SU-DHL-6 (cell line): ENCODE measurements at regions not wholly inside any gene's neighbourhood (a gene's known extent, or its start where the extent isn't known, plus 50 kb on each side); places are given as distances from the start of the nearest gene placed in this dataset.

Experiments used
- H2AFZ ChIP-seq: fragments of 200-600 bp; sonication (generic); 2 replicates; pipeline ENCODE4 v1.6.1; 2014; ENCODE audit warnings: low read depth, mild to moderate bottlenecking, moderate library complexity, mixed read lengths, antibody characterized with exemption, low read length; ENCODE audit not compliant: severe bottlenecking
- H3F3A ChIP-seq: fragments of 200-600 bp; shearing (Covaris generic); 2 replicates; pipeline ENCODE4 v1.6.0; 2016; ENCODE audit warnings: antibody characterized with exemption, mild to moderate bottlenecking; ENCODE audit not compliant: insufficient read depth
- H3K27ac ChIP-seq: fragments of 200-600 bp; sonication (generic); 2 replicates; pipeline ENCODE4 v1.5.1; 2016; ENCODE audit warnings: low read depth, mild to moderate bottlenecking, low read length, moderate library complexity, mixed read lengths
- H3K27me3 ChIP-seq: fragments of 200-600 bp; sonication (generic), shearing (Covaris generic); 2 replicates; pipeline ENCODE4 v1.6.0; 2014; ENCODE audit warnings: mild to moderate bottlenecking, low read length
- H3K36me3 ChIP-seq: fragments of 200-600 bp; sonication (generic); 2 replicates; pipeline ENCODE4 v1.6.1; 2014; ENCODE audit warnings: mild to moderate bottlenecking, low read length, mixed read lengths
- H3K4me2 ChIP-seq: fragments of 300-600, 200-600 bp; shearing (Covaris generic), sonication (generic); 2 replicates; pipeline ENCODE4 v1.6.0; 2014; ENCODE audit warnings: low read length, low read depth, mild to moderate bottlenecking; ENCODE audit not compliant: poor library complexity, severe bottlenecking
- H3K4me3 ChIP-seq: fragments of 200-600 bp; sonication (generic); 2 replicates; pipeline ENCODE4 v1.5.1; 2014; ENCODE audit warnings: antibody characterized with exemption, low read length, mild to moderate bottlenecking, mixed read lengths; ENCODE audit not compliant: insufficient read depth, poor library complexity, severe bottlenecking
- H3K79me2 ChIP-seq: fragments of 200-600 bp; sonication (generic); 2 replicates; pipeline ENCODE4 v1.6.1; 2014; ENCODE audit warnings: mild to moderate bottlenecking, low read length, moderate library complexity; ENCODE audit not compliant: insufficient read depth
- H3K9ac ChIP-seq: fragments of 200-600 bp; sonication (generic); 2 replicates; pipeline ENCODE4 v1.7.0; 2014; ENCODE audit warnings: mild to moderate bottlenecking, low read length
- H3K9me2 ChIP-seq: fragments of 200-600 bp; sonication (generic); replicated peaks from 2 replicates; pipeline ENCODE4 v1.6.1; 2014; ENCODE audit warnings: low read length; ENCODE audit not compliant: insufficient read depth
- H3K9me3 ChIP-seq: fragments of 200-600 bp; sonication (generic); 2 replicates; pipeline ENCODE4 v1.6.1; 2014; ENCODE audit warnings: low read length, mixed read lengths; ENCODE audit not compliant: insufficient read depth
- H4K20me1 ChIP-seq: fragments of 200-600 bp; sonication (generic); 2 replicates; pipeline ENCODE4 v1.6.1; 2014; ENCODE audit warnings: low read depth, mild to moderate bottlenecking, antibody characterized with exemption, low read length, moderate library complexity, mixed read lengths
- CTCF ChIP-seq: fragments of 200-600 bp; sonication (generic); IDR thresholded peaks from one replicate; pipeline ENCODE4 v1.5.1; 2017; ENCODE audit warnings: antibody characterized with exemption, mild to moderate bottlenecking, low read length, moderate library complexity; ENCODE audit not compliant: insufficient read depth, poor library complexity, severe bottlenecking
- EZH2phosphoT487 ChIP-seq: fragments of 200-600 bp; sonication (generic), shearing (Covaris generic); conservative IDR thresholded peaks from 2 replicates; pipeline ENCODE4 v1.6.1; 2018; ENCODE audit warnings: mild to moderate bottlenecking, antibody characterized with exemption, low read length, moderate library complexity, mixed read lengths

- Histone ChIP-seq H3K27ac (no peak overlapping the region), H3K27me3 (no peaks in the 10 kb centered on the region), H4K20me1 (no peaks in the 10 kb centered on the region), H3K9ac (no peak overlapping the region), H3K36me3 (no peaks in the 10 kb centered on the region), H2AFZ (no peak overlapping the region), H3K4me3 (no peak overlapping the region), H3K9me2 (no peaks in the 10 kb centered on the region), H3K79me2 (no peaks in the 10 kb centered on the region), H3K9me3 (no peaks in the 10 kb centered on the region), H3F3A (no peaks in the 10 kb centered on the region), H3K4me2 (no peak overlapping the region)
- no peak for TF ChIP-seq CTCF
- no peak for TF ChIP-seq EZH2phosphoT487
Measured at GRCh38 chr6:92169506-92169905, 1249.9 kb downstream of the EPHA7 start.

- Histone ChIP-seq H4K20me1 (no peaks in the 10 kb centered on the region), H3K27ac (no peak overlapping the region), H2AFZ (no peak overlapping the region), H3K9me2 (no peaks in the 10 kb centered on the region), H3K4me2 (no peak overlapping the region), H3F3A (no peaks in the 10 kb centered on the region), H3K36me3 (no peaks in the 10 kb centered on the region), H3K4me3 (no peak overlapping the region), H3K27me3 (no peaks in the 10 kb centered on the region), H3K9ac (no peak overlapping the region), H3K79me2 (no peaks in the 10 kb centered on the region), H3K9me3 (no peaks in the 10 kb centered on the region)
- TF ChIP-seq CTCF (no peak), EZH2phosphoT487 (no peak)
Measured at GRCh38 chr6:92166666-92167065, 1252.7 kb downstream of the EPHA7 start.

GRCh38 chr6:92161953-92162352 is 1257.4 kb downstream of the EPHA7 start:
- Histone ChIP-seq H3K79me2 (no peaks in the 10 kb centered on the region), H3K9me2 (no peaks in the 10 kb centered on the region), H3K36me3 (no peaks in the 10 kb centered on the region), H4K20me1 (no peaks in the 10 kb centered on the region), H3K4me3 (no peak overlapping the region), H2AFZ (no peak overlapping the region), H3K9ac (no peak overlapping the region), H3K9me3 (no peaks in the 10 kb centered on the region), H3K27ac (no peak overlapping the region), H3K4me2 (no peak overlapping the region), H3F3A (no peaks in the 10 kb centered on the region), H3K27me3 (no peaks in the 10 kb centered on the region)
- TF ChIP-seq EZH2phosphoT487: no peak
- TF ChIP-seq CTCF: no peak
